Smooth muscle cell (in vitro differentiated cells): ENCODE measurements at regions not wholly inside any gene's neighbourhood (a gene's known extent, or its start where the extent isn't known, plus 50 kb on each side); places are given as distances from the start of the nearest gene placed in this dataset.

Source experiments
- DNase-seq: peaks from one replicate; lab custom pipeline; 2025; ENCODE audit not compliant: unreplicated experiment; lab: John Stamatoyannopoulos, UW
- H2AFZ ChIP-seq: fragments of 200-600 bp; sonication (generic); 2 replicates; pipeline ENCODE4 v1.6.0; 2016; ENCODE audit warnings: antibody characterized with exemption, low read depth, mild to moderate bottlenecking
- H3F3A ChIP-seq: fragments of 200-600 bp; sonication (generic); 2 replicates; pipeline ENCODE4 v1.6.0; 2017; ENCODE audit warnings: antibody characterized with exemption, low read depth
- H3K27ac ChIP-seq: fragments of 200-600 bp; sonication (generic); 2 replicates; pipeline ENCODE4 v1.5.1; 2016; ENCODE audit warnings: low read depth, mild to moderate bottlenecking
- H3K27me3 ChIP-seq: fragments of 200-600 bp; sonication (generic); 2 replicates; pipeline ENCODE4 v1.6.1; 2016; ENCODE audit warnings: low read depth, mild to moderate bottlenecking
- H3K36me3 ChIP-seq: fragments of 200-600 bp; sonication (generic); 2 replicates; pipeline ENCODE4 v1.5.1; 2016; ENCODE audit warnings: low read depth
- H3K4me1 ChIP-seq: fragments of 200-600 bp; sonication (generic); 2 replicates; pipeline ENCODE4 v1.5.1; 2016; ENCODE audit warnings: low read depth
- H3K4me2 ChIP-seq: fragments of 200-600 bp; sonication (generic); 2 replicates; pipeline ENCODE4 v1.6.0; 2016; ENCODE audit warnings: mild to moderate bottlenecking
- H3K4me3 ChIP-seq: fragments of 200-600 bp; sonication (generic); 2 replicates; pipeline ENCODE4 v1.5.1; 2016; ENCODE audit warnings: mild to moderate bottlenecking
- H3K79me2 ChIP-seq: fragments of 200-600 bp; sonication (generic); 2 replicates; pipeline ENCODE4 v1.6.0; 2016; ENCODE audit warnings: low read depth, mild to moderate bottlenecking
- H3K9ac ChIP-seq: fragments of 200-600 bp; sonication (generic); 2 replicates; pipeline ENCODE4 v1.6.0; 2016; ENCODE audit warnings: low read depth
- H3K9me3 ChIP-seq: fragments of 200-600 bp; sonication (generic); replicated peaks from 2 replicates; pipeline ENCODE4 v1.5.1; 2016; ENCODE audit warnings: low read depth
- H4K20me1 ChIP-seq: fragments of 200-600 bp; sonication (generic); 2 replicates; pipeline ENCODE4 v1.6.0; 2016; ENCODE audit warnings: low read depth
- CTCF ChIP-seq: fragments of 200-600 bp; sonication (generic); IDR thresholded peaks from 2 replicates; pipeline ENCODE4 v1.5.1; 2017; ENCODE audit warnings: borderline replicate concordance, mild to moderate bottlenecking, antibody characterized with exemption; ENCODE audit not compliant: insufficient read depth, poor library complexity, severe bottlenecking
- WGBS: methylation state at CpG from one replicate; pipeline ENCODE4 v1.1.7; 2016; ENCODE audit warnings: low lambda C conversion rate; 5-methylcytosine and 5-hydroxymethylcytosine counted together

GRCh38 chr4:138393886-138394610, 151.9 kb upstream of the SLC7A11 start:
- TF ChIP-seq CTCF: no peak
- H3K9me3 ChIP-seq: no peaks in the 10 kb centered on the region

GRCh38 chr4:138392751-138393308, 150.7 kb upstream of the SLC7A11 start:
- H3K79me2 ChIP-seq: no peaks in the 10 kb centered on the region
- no peak overlapping the region for H3K4me2 ChIP-seq
- H4K20me1 ChIP-seq: no peaks in the 10 kb centered on the region
- no peak overlapping the region for H2AFZ ChIP-seq
- no peak overlapping the region for H3K9ac ChIP-seq
- H3K4me1 ChIP-seq: no peaks in the 10 kb centered on the region
- no peak for DNase-seq
- H3K27ac ChIP-seq: no peak overlapping the region
- WGBS: 70% methylated on average over 4 of the region's 4 CpGs
- H3K4me3 ChIP-seq: no peak overlapping the region
- no peaks in the 10 kb centered on the region for H3F3A ChIP-seq
- TF ChIP-seq CTCF: no peak
- H3K9me3 ChIP-seq: no peaks in the 10 kb centered on the region
- H3K27me3 ChIP-seq: no peaks in the 10 kb centered on the region
- no peaks in the 10 kb centered on the region for H3K36me3 ChIP-seq

More at GRCh38 chr4:138393886-138394610, 151.9 kb upstream of the SLC7A11 start:
- H3K79me2 ChIP-seq: no peaks in the 10 kb centered on the region
- H3K4me1 ChIP-seq: no peaks in the 10 kb centered on the region
- no peaks in the 10 kb centered on the region for H3K36me3 ChIP-seq
- no peaks in the 10 kb centered on the region for H3F3A ChIP-seq
- H4K20me1 ChIP-seq: no peaks in the 10 kb centered on the region
- H3K9ac ChIP-seq: no peak overlapping the region
- H3K4me2 ChIP-seq: no peak overlapping the region
- no peak overlapping the region for H3K27ac ChIP-seq
- no peak overlapping the region for H2AFZ ChIP-seq
- DNase-seq: no peak
- WGBS: 89% methylated on average over 2 of the region's 2 CpGs
- no peaks in the 10 kb centered on the region for H3K27me3 ChIP-seq
- no peak overlapping the region for H3K4me3 ChIP-seq

GRCh38 chr4:138389976-138390685, 148.0 kb upstream of the SLC7A11 start:
- Histone ChIP-seq H3K27ac (peak overlapping the region; percentile 17), H3K4me2 (peak overlapping the region; percentile 19), H4K20me1 (no peaks in the 10 kb centered on the region), H3K4me3 (no peak overlapping the region), H3K4me1 (no peaks in the 10 kb centered on the region), H3F3A (no peaks in the 10 kb centered on the region), H3K36me3 (no peaks in the 10 kb centered on the region), H3K27me3 (no peaks in the 10 kb centered on the region), H3K9me3 (no peaks in the 10 kb centered on the region), H2AFZ (peak overlapping the region; percentile 36), H3K79me2 (no peaks in the 10 kb centered on the region), H3K9ac (no peak overlapping the region)
- 32% methylated on average over 2 of the region's 2 CpGs for WGBS
- DNase-seq: no peak
- no peak for TF ChIP-seq CTCF
